ENCODE measurements at regions not wholly inside any gene's neighbourhood (a gene's known extent, or its start where the extent isn't known, plus 50 kb on each side); places are given as distances from the start of the nearest gene placed in this dataset.

DNA sequence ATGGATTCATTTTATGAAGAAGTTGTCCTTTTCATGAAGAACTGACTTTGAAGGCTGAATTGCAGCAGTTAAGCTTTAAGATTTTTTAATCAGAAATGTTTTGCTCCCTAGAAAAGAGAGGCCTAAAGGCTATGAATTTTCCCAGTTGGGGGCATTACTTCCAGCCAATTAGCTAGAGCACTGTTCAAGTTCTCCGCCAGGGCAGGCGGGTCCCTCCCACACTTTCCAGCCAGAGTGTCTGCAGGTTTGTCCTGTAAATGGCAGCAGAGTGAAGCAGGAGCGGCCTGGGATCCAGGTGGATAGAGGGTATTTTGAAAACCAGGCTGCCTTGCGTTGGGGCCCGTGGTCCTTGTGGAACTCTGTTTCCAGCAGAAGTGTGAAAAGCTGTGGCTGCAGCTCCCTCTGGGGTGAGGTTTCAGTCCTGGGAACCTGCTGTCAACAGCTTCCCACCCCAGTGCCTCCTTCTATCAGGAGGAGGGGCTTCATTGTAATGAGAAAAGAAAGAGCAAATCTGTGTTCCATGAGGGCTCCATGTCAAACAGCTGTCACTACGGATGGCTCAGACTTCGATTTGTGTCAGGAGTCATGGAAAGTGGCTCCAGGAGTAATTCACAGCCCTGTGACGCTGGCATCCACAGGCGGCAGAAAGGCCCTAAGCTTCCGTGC is 210.7 kb upstream of the TMEM132C start:
- TF ChIP-seq, protein P1, sequence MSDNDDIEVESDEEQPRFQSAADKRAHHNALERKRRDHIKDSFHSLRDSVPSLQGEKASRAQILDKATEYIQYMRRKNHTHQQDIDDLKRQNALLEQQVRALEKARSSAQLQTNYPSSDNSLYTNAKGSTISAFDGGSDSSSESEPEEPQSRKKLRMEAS (IDR thresholded peaks at IDR 0.05; ENCODE audit: low read depth, low read length): no peak
- no peak for TF ChIP-seq CBFB (IDR thresholded peaks at IDR 0.05; ENCODE audit: low read depth)
